Gastrocnemius medialis (tissue), 4 donors: ENCODE measurements at regions not wholly inside any gene's neighbourhood (a gene's known extent, or its start where the extent isn't known, plus 50 kb on each side); places are given as distances from the start of the nearest gene placed in this dataset.

ENCODE experiments used
- CTCF ChIP-seq, 5 experiments: fragments of 450-650 bp in 3 of 5; fragments of 200-600 bp in 2 of 5; sonication (generic) in 2 of 5; IDR thresholded peaks in 4 of 5; conservative IDR thresholded peaks in 1 of 5; 1 replicate in 4 of 5; 2 replicates in 1 of 5; pipeline ENCODE4 v1.5.1; 2016 to 2019; ENCODE audit warnings: antibody characterized with exemption in 5 of 5, mild to moderate bottlenecking in 3 of 5, moderate library complexity in 3 of 5
- POLR2A ChIP-seq, 2 donors: fragments of 450-650 bp; IDR thresholded peaks; one replicate each; pipeline ENCODE4 v1.6.1; 2017; ENCODE audit warnings: antibody characterized with exemption in 2 of 2, mild to moderate bottlenecking in 2 of 2, moderate library complexity in 2 of 2

- TF ChIP-seq CTCF (IDR thresholded peaks at IDR 0.05 in 4 of 5, conservative IDR thresholded peaks at IDR 0.05 in 1 of 5) (no peak), POLR2A (IDR thresholded peaks at IDR 0.05) (no peak)
Observed at GRCh38 chr6:26186652-26187051, 99.4 kb downstream of the HFE start.
